Islet of Langerhans (tissue), 1 donor: ENCODE measurements at regions not wholly inside any gene's neighbourhood (a gene's known extent, or its start where the extent isn't known, plus 50 kb on each side); places are given as distances from the start of the nearest gene placed in this dataset.
A peak's percentile ranks its signal among the peaks of the same experiment; 100 is the strongest.

Source experiments
- FAIRE-seq: peaks from one replicate; lab custom pipeline; 2011; peaks lifted over from hg19 to GRCh38; lab: Jason Lieb, UNC

DNA sequence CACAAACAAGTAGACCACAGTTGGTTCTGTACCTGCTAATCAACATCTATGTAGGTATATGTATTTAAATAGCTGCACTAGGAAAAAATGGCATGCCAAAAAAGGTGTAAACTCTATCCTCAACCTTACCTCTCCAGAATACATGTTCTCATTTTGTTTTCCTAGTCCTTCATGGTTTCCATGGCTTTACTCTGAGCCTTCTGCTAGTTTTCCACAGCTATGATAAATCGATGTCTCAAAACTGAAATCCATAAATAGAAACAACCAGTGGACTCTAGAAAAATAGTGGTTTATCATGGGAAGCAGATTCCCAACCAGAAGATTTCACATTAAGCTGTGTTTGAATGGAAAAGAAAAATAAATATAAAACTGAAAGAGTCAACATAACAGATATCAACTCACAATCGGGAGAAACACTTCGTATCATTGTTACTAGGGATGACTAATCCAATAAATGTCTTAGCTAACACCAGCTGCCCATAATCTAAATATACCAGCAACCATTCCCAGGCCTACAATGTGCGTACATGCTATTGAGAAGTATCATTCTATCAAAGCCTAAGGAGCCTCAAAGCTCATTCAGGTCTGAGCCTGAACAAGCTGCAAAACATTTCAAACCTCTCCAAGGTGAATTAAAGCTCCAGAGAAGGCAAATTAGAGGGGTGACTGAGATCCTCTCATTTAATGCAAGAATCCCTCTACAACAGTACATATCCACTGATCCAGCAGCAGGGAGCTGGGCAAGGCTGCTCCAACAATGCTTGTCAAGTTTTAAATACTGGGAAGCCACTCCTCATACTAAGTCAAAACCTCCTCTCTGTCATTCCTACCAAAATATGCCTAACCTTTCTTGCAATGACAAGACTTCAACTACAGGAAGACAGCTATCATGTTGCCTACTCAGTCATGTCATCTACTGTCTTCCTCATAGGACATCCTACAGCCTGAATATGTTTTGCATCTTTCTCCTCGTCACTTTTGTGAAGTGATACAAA, 90.2 kb downstream of the KCTD12 start:
- peak; percentile 99 for FAIRE-seq

DNA sequence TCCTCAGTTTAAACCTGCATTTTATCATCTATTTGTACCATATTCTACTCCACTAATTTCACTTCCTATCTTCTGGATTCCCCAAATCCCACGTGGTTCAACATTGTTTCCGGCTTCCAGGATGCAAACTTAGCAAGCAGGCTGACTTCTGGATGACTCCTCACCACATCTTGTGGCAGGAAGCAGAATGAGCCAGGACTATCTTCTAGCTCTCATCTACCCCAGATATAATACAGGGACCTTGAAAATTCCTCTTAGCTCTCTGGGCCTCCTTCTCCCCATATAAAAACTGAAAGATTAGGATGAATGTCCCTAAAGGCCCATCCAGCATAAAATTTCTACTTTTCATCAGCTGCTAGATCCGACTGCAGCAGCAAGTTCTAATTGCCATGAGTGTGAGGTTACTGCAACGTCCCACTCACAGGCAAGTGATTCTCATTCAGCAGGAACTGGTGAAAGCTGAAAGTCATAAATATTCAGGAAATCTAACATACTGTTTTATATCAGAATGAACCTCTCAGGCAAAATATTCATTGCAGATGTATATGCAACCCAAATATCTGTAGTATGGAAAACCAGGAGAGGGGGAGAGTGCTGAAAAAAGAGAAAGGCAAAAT, 93.4 kb downstream of the KCTD12 start:
- no peak for FAIRE-seq

GRCh38 chr13:76790980-76791819, 95.0 kb downstream of the KCTD12 start:
- FAIRE-seq, result no peak

- no peak for FAIRE-seq
These were observed 95.7 kb downstream of the KCTD12 start for GRCh38 chr13:76790526-76790925.

DNA sequence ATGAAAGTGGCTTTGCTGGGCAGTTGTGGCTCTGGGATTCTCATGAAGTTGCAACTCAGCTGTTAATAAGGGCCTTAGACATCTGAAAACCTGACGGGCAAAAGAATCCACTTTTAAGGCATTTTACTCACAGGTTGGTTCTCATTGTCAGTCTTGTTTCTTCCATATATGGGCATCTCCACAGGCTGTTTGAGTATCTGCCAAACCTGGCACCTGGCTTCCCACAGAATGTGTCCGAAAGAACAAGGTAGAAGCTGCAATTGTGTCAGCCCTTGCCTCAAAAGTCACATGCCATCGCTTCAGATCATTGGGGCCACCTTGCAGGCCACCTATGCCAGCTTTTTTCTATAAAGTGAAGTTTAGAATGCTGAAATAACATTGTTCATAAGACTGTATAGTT, 102.4 kb downstream of the KCTD12 start:
- FAIRE-seq, result no peak

- FAIRE-seq, result peak; percentile 69
These were observed 107.4 kb downstream of the KCTD12 start for GRCh38 chr13:76778853-76779252.

GRCh38 chr13:76777096-76777495, 109.1 kb downstream of the KCTD12 start:
- no peak for FAIRE-seq

DNA sequence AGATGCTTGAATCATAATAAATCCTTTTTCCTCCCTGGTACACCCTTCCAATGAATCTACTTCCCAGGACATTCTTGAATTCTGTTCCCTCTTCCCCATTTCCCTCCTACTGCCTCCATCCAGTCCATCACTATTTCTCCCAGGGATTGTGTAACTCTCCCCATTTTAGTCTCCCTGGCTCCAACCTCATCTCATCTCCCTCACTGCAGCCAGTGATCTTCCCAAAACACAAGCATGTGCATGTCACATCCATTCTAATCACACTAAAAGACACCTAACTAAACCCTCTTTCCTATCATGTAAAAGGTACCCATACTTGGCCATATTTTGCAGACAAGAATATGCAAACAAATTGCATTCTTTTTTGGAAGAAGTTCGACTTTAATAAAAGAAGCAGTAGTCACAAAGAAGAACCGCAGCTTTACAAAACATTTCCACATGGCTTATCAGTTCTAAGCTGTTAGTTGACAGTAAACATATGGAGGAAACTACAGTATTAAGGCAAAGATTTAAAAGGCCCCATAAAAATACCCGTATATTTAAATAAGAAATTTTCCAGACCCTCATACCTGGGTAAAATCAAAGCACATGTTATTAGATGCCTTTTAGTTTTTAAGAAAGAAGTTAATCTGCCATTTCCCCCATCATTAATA, 111.0 kb downstream of the KCTD12 start:
- FAIRE-seq, result no peak

DNA sequence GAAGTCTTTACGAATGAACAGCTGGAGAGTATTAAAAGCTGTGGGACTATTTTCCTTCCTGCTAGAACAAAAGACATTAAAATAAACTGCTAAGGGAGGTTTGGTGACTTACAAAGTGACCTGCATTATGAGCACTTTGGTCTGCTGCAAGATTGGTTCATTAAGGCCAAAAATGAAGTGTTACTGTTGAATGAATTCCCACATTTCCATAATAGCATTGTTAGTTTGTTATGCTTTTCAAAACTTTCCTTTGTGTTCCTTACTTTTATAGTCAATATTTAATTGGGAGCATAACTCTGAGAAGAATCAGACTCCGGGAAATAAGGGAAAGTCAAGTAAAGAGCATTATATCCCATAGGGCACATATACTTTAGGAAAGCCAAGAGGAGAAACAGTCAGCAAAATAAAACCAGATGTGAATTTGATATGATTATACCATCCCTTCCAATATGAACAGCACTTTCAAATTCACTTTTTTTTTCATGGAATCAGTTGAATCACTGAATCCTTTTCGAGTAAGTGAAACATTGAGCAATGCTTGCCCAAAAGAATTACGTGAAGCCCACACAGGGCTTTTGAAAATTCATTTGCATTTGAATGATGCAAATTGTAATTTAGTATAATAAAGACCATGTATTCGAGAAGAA, 112.6 kb downstream of the KCTD12 start:
- FAIRE-seq, result no peak

DNA sequence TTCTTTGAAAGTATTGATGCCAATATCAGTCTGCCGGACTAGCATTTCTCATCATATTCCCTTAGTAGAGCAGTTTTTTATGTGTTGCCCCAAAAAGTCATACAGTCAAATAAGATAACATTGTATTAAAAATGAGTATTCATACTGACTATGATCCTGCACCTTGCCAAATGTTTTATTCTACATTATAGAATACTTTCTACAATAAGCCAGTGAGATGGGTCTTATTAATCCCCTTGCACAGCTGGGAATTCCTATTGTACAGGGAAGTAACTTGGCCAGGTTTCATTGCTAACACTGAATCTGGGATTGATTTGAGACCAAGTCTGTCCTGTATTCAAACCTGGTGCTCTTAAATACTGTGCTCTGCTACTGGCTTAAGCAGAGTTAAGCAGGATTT, 114.0 kb downstream of the KCTD12 start:
- FAIRE-seq, result no peak

DNA sequence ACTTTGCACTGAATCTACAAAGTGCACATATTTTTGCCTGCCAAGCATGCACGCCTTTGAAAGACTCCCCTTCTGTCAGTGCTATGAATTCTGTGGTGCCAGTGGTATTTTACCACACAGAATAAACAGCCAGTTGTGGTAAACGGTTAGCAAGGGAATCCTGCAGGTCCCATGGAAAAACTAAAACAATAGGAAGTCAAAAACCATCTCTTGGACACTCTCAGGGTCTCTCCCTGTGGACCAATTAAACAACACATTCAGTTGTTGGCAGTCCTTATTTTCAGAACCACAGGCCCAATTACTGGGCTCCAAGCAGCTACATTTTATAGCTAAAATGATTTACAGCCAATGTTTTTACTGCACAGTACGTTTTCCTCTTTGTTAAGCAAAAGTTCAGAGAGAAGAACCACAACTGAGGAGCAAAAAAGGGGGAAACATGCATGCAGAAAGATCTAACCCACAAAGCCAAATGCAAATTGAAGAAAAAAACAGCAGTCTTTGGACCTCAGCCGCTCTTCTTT, 116.9 kb downstream of the KCTD12 start:
- no peak for FAIRE-seq

DNA sequence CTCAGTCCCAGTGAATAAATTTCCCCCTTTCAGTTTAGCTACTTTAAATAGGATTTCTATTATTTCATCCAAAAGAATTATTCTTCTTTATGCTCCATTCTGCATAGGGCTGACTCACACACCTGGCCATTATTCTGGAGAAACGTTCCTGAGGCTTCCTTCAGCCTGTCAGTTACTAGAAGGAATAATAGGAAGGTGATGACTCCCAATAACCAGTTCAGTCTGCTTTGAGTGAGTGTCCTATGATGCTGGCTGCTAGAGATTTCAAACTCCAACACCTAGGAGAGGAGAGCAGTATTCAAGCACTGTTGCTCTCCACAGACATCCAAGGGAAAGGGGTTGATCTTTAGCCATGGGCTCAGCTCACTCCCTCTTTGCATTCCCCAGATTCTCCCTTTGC, 117.8 kb downstream of the KCTD12 start:
- FAIRE-seq, result no peak

- FAIRE-seq, result no peak
These were observed 121.3 kb downstream of the KCTD12 start for GRCh38 chr13:76764916-76765315.

DNA sequence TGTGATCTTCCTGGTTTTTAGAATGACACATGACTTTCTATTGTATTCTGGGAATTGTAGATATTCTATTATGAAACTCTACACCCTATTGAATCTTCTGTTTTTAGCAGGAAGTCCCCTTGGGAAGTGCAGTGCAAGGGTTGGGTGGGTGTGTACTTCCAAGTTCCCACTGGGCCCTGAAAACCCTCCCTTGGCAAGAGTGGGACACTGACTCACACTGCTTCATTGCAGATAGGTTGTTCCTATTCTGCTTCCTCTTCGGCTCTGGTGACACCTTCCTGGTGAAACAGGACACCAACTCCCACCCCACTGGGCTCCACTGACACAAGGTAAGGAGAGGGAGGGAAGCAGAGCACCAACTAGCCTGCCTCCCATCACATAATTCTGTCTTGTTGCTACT, 121.8 kb downstream of the KCTD12 start:
- FAIRE-seq, result no peak

- FAIRE-seq, result no peak
These were observed 123.5 kb downstream of the KCTD12 start for GRCh38 chr13:76762721-76763120.

GRCh38 chr13:76759877-76760276, 126.3 kb downstream of the KCTD12 start:
- no peak for FAIRE-seq

DNA sequence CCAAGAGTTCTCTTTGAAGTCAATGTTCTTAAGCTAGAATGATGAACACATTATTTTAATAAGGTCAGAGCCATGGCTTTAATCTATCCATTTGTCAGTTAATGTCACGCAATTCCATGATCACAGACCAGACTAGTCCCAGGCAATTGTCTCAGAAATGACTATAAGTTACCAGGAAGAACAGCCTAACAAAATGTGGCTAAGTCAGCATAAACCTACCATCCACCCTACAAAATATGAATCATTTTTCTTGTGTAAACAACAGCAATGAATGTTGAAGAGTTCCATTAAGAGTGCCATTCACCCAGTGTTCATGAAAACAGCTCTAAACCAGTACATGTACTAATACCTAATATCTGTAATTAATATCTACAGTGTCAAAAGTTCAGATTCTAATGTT, 127.5 kb downstream of the KCTD12 start:
- peak; percentile 78 for FAIRE-seq

DNA sequence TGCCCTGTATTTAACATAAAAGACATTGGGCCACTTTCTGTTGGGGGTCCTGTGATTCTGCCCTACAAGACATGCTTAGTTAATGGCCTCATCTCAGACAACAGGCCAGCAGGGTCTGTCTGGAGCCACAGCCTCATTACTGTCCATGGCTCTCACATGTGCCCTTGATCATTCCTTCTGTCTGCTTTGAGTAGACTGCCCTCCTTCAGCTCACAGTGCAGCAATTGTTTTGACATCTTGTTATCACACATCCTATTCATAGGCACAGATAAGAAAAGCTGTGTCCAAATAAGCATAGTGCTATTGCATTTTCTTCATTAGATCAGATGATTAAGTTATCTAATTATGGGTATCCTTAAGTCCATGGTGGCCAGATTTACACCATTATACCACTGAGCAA, 127.9 kb downstream of the KCTD12 start:
- FAIRE-seq, result no peak

DNA sequence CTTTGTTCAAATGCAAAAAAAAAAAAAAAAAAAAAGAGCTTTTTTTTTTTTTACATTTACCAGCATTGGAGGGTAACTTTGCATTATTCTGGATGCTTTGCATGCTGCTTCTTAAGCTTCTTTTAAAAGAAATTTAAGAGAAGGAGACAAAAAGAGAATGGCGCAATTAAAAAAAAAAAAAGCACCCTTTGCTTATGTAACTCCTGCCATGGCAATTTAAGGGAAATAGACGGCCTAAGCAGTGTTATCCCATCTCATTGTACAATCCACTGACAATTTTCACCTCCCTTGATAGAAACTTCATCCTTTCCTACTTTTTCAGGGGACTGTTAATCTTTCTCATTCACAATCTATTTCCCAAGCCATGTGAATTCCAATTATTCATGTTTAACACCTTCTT, 129.8 kb downstream of the KCTD12 start:
- FAIRE-seq, result no peak

DNA sequence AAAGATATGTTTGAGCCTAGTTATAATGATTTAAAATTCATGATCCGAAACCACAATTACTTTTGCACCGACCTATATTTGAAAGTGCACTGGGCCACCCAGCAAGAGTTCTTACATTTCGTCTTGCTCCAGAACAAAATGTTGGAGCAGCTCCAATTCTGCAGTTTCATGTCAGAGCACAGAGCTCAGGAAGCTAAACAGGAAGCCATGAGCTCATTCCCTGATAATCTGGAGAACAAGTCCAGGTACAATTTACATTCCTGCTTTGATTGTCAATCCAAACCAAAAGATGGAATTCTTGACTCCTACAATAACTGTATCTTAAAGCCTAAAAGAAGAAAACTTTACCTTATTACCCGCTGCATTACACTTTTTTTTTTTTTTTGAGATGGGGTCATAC, 131.8 kb downstream of the KCTD12 start:
- FAIRE-seq, result no peak

- no peak for FAIRE-seq
These were observed 134.9 kb downstream of the KCTD12 start for GRCh38 chr13:76751278-76751677.
